GM19035 (cell line): ENCODE measurements at regions not wholly inside any gene's neighbourhood (a gene's known extent, or its start where the extent isn't known, plus 50 kb on each side); places are given as distances from the start of the nearest gene placed in this dataset.

ENCODE experiments used
- ATAC-seq: cut with Tn5 transposase; IDR thresholded peaks from one replicate; pipeline ENCODE4 v1.9.1; 2021; ENCODE audit not compliant: unreplicated experiment

DNA sequence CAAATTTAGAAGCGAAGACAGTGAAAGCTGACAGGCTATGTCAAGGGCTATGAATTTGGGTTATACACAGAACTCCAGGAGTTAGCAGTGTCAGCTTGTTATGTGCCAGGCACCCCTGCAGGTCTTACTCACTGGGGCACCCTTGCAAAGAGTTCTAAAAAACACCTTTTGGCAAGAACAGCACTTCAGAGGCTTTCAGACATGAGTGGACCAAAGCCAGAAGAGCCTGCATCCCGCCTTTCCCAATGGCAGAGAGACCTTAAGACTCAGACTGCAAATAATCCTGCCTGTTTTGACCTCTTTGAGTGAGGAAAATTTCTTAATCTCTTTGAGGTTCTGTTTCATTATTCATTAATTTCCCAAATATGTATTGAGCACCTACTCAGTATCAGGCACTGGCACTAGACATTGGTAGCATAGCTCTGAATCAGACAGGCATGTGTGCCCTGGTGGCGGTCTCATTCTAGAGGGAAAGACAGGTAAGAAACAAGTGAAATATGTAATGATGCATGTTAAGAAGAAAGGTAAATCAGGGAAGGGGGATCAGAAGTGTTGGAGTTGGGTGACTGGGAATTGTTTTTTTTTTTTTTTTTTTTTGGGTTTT lies 280.0 kb downstream of the KBTBD8 start:
- ATAC-seq: no peak

- ATAC-seq: no peak
Measured at GRCh38 chr3:67286586-67286985, 288.5 kb downstream of the KBTBD8 start.

DNA sequence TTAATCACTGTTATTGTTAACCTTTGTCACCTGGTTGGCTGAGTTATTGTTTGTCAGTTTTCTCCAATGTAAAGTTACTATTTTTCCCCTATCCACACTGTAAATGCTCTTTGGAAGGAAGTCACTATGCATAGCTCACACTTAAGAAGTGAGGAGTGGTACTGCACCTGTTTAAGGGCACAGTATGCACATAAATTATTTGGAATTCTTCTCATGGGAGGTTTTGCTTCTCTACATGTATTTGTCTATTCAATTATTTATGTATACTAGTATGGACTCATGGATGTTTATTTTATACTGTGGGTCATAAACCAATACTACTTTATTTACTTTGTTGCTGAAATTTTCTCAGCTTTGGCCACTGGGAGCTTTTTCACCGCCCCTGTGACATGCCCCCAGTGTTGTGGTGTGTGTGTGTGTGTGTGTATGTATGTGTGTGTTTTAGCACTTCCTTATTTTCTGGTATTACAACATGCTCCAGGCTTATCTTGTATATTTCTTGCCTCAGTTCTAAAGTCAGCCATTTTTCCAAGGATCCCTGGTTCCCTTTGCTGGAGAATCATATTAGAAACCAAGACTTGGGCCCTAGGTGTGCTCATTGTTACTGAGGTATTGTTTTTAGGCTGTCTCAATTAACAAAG lies 290.5 kb downstream of the KBTBD8 start:
- ATAC-seq: no peak

DNA sequence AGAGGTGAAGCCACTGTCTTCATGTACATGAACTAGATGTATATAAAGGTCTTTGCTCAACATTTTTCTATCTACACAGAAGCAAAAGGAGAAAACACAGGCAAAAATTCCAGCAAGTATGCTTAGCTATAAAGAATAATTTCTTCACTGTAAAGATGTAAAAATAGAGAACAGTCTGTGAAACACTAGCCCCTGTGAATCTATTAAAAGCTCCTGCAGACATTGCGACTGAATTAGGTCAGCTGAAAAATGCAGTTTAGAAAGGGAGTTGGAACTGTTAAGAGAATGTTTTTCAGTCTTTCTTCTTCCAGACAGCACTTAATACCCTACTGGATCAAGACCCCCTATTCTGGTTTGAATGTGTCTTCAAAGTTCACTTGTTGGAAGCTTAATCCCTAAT lies 291.5 kb downstream of the KBTBD8 start:
- ATAC-seq: no peak

DNA sequence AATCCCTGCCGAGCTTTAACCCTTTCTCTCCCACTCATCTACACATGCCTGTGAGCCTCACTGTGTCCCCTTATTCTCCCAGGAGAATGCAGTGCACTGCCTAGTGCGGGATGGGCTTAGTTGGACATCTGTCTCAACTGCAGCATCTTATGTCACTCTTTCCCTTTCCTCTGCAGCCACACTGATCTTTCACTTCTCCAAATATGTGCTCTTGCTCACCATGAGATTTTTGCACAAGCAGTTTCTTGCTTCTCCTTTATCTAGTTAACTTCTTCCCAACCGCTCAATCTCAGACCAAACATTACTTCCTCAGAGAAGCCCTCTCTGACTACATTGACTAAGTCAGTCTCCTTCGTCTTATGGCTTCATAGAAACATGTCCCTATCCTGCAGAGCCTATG lies 292.3 kb downstream of the KBTBD8 start:
- no peak for ATAC-seq

- no peak for ATAC-seq
Measured at GRCh38 chr3:67291287-67292252, 293.5 kb downstream of the KBTBD8 start.

DNA sequence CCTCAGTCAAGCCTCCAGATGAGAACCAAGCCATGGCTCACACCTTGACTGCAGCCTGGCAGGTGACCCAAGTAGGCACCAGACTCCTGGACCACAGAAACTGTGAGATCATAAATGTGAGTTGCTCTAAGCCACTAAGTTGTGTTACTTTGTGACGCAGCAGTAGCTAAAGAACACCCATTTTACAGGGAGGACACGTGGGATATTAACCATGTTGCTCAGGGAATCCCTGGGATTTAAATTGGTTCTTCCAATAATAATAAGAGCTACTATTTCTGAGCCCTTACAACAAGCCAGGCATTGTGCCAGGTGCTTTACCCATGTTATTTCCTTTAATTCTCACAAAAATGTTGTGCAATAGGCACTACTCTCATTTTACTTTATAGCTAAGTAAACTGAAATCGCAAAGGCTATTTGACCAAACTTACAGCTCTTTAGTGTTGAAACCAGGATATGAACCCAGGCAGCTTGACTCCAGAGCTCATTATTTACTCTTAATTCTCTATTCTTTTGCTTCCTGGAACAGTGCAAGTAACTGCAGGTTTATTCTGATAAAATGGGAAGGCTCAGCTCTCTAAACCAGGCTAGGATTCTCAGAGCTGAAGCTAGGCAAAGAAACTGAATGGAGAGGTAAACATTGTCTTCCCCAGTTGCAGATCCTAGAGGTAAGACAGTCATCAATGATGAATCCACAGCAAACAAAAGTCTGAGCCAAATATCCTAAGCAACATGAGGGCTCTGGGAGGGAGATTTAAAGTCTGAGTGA lies 294.4 kb downstream of the KBTBD8 start:
- ATAC-seq: no peak

GRCh38 chr3:67294341-67294740 lies 296.2 kb downstream of the KBTBD8 start:
- ATAC-seq: no peak

DNA sequence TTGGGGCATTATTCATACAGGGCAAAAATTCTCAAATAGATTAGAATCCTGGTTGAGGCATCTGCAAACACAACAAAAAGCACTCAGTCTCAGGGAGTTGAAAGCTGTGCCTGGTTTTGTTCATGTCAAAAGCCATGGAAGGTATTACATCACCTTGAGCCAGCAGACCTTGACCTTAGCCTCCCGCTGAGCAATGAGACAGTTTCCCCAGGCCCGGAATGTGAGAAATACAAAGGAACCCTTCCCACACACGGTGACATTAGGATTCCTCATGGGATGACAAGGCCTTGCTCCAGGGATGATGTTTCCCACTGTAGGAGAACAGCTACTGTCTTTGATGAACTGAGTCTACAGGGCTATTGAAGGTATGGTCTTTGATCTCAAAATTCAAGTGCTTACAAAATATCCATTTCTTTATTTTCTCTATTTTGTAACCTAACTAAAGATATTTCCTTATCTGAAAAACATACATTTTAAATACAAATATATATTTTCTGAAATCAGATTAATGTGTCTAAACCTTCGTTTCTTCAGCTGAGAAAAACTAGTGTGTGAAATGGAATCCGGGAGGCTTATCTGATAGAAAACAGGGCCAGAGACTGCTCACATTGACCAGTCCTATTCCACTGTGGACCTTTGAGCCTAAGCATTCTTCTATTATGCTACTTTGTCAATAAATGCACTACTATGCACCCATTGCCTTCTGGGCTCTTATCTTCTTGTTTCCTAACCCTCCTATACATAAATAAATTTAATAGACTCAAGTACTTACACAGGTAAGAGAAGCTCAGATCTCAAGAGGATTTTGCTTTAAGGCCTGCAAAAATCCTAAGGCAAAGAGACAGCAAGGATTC lies 298.2 kb downstream of the KBTBD8 start:
- no peak for ATAC-seq

DNA sequence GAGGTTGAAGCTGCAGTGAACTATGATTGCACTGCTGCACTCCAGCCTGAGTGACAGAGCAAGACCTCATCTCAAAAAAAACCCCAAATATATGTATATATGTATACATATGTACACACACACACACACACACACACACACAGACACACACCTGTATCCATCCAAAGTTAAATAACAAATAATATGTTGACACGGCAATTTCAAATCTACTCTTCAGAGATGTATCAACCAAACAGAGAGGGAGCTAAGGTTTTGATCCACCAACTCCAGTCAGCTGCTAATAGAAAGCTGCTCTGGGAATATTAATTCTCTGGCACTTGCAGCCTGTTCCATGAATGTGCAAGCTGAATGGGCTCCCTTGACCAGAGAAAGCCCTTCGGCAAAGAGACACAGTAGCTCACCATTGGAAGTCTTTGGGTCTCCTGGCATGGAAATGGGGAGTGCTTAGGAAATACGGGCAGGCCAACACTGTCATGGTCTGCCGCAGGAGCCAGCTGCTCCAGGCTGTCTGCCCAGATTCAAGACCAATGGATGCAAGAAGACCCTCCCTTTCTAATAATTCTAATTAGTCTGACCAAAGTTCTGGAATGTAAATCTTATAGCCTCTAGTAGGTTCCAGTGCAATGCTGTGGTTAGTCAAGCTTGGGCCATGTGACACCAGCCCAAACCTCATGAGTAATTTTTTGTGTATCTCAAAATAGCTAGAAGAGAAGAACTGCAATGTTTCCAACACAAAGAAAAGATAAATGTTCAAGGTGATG lies 299.8 kb downstream of the KBTBD8 start:
- ATAC-seq: no peak

GRCh38 chr3:67301556-67301955 lies 303.4 kb downstream of the KBTBD8 start:
- ATAC-seq: no peak

DNA sequence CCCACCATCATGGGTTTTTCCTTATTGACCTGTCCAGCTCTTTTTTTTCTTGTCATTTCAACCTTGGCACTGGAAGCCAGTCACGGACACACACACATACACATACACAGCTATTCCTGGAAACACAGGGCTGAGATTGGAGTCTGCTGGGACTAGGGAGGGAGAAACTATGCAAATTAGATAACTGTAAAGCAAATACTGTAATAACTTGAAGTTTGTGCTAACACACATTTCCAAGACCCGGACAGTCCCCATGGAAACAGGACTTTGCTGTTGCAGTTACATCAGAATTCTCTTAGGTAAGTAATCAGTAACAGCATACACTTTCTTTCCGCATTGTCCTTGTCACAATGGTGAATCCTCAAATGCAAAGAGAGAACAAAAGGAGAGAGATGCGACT lies 304.4 kb downstream of the KBTBD8 start:
- no peak for ATAC-seq

DNA sequence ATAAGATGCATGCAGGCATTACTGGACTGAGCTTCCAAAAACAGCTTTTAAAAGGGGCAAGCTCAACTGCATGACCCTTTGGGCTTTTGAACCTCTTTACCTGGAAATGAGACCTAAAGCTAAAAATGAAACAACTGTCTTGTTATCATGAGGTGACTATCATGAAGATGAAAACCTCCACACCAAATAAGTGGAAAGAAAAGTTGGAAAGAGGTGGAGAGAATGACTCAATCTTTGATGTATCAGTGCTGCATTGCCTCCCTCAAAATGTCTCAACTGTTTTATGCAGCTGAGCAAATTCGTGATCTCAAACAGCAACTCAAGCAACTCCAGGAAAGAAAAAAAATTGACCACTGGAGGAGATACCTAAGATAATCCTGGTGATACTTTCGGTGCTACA lies 307.1 kb downstream of the KBTBD8 start:
- no peak for ATAC-seq

- ATAC-seq: no peak
Measured at GRCh38 chr3:67305922-67306321, 307.8 kb downstream of the KBTBD8 start.

- no peak for ATAC-seq
Measured at GRCh38 chr3:67311440-67311839, 313.3 kb downstream of the KBTBD8 start.

- no peak for ATAC-seq
Measured at GRCh38 chr3:67312155-67312554, 314.0 kb downstream of the KBTBD8 start.

DNA sequence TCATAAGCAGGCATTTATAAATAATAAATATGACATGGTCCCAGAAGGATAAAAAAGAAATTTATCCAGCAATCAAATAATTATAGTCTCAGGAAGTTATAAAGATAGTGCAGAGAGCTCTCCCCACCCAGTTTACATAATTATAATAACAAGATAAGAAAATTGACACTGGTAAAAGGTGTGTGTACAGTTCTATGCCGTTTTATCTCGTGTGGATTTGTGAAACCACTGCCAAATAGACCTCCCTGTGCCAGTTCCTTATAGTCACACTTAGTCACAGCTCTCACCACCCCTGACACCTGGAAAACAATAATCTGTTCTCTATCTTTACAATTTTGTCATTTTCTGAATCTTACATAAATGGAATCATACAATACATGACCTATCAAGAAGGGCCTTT lies 320.1 kb downstream of the KBTBD8 start:
- no peak for ATAC-seq

GRCh38 chr3:67324554-67324953 lies 326.4 kb downstream of the KBTBD8 start:
- ATAC-seq: no peak
